HG03159 (cell line): ENCODE measurements at regions not wholly inside any gene's neighbourhood (a gene's known extent, or its start where the extent isn't known, plus 50 kb on each side); places are given as distances from the start of the nearest gene placed in this dataset.
"Not testable (repeated sequence)": the region's sequence is repeated elsewhere in the genome, so short reads cannot be mapped to it uniquely, and the experiment has no call there.

Source experiments
- ATAC-seq: cut with Tn5 transposase; IDR thresholded peaks from one replicate; pipeline ENCODE4 v1.9.1; 2021; ENCODE audit warnings: mild to moderate bottlenecking, moderate library complexity; ENCODE audit not compliant: unreplicated experiment

- no peak for ATAC-seq
These were observed 485.4 kb downstream of the FRK start for GRCh38 chr6:115575285-115575684.

- ATAC-seq, result no peak
These were observed 486.8 kb downstream of the FRK start for GRCh38 chr6:115573861-115574260.

GRCh38 chr6:115570331-115570730 is 490.4 kb downstream of the FRK start:
- ATAC-seq, result no peak

- ATAC-seq, result no peak
These were observed 506.6 kb downstream of the FRK start for GRCh38 chr6:115554060-115554459.

- ATAC-seq, result no peak
These were observed 509.2 kb downstream of the FRK start for GRCh38 chr6:115551527-115551926.

- ATAC-seq, result no peak
These were observed 515.1 kb downstream of the FRK start for GRCh38 chr6:115545672-115545986.

GRCh38 chr6:115544765-115545671 is 515.7 kb downstream of the FRK start:
- no peak for ATAC-seq

- ATAC-seq, result no peak
These were observed 520.4 kb downstream of the FRK start for GRCh38 chr6:115540077-115540869.

GRCh38 chr6:115539531-115539930 is 521.2 kb downstream of the FRK start:
- no peak for ATAC-seq

GRCh38 chr6:115524821-115525220 is 535.9 kb downstream of the FRK start:
- no peak for ATAC-seq

GRCh38 chr6:115521747-115522146 is 538.9 kb downstream of the FRK start:
- not testable (repeated sequence) for ATAC-seq

GRCh38 chr6:115514656-115515055 is 546.0 kb downstream of the FRK start:
- ATAC-seq, result no peak

GRCh38 chr6:115512923-115513322 is 547.8 kb downstream of the FRK start:
- ATAC-seq, result no peak

- no peak for ATAC-seq
These were observed 548.9 kb downstream of the FRK start for GRCh38 chr6:115511771-115512170.

GRCh38 chr6:115502432-115502831 is 558.3 kb downstream of the FRK start:
- not testable (repeated sequence) for ATAC-seq

GRCh38 chr6:115495184-115495583 is 565.5 kb downstream of the FRK start:
- no peak for ATAC-seq

GRCh38 chr6:115487331-115487730 is 573.4 kb downstream of the FRK start:
- no peak for ATAC-seq

- ATAC-seq, result no peak
These were observed 575.3 kb downstream of the FRK start for GRCh38 chr6:115485400-115485799.

- ATAC-seq, result not testable (repeated sequence)
These were observed 580.1 kb downstream of the FRK start for GRCh38 chr6:115480543-115480942.

- ATAC-seq, result no peak
These were observed 586.1 kb downstream of the FRK start for GRCh38 chr6:115474443-115475041.

GRCh38 chr6:115468272-115469005 is 592.3 kb downstream of the FRK start:
- no peak for ATAC-seq
